ENCODE measurements at regions not wholly inside any gene's neighbourhood (a gene's known extent, or its start where the extent isn't known, plus 50 kb on each side); places are given as distances from the start of the nearest gene placed in this dataset.

- H3K4me3 ChIP-seq (ENCODE audit: low read depth, low read length), result no peak overlapping the region
- DNase-seq (ENCODE audit: low read depth, low spot score), result peak; percentile 90
- TF ChIP-seq CTCF (IDR thresholded peaks at IDR 0.05; ENCODE audit: low read depth, low read length), result no peak
- in situ Hi-C loops (cut with HindIII; ENCODE audit: low sequenced_read_pairs), result no loop called here
Observed at GRCh38 chr12:28710882-28711281, 438.2 kb upstream of the FAR2 start.

GRCh38 chr12:28711421-28711820, 437.7 kb upstream of the FAR2 start:
- TF ChIP-seq CTCF (IDR thresholded peaks at IDR 0.05; ENCODE audit: low read depth, low read length), result no peak
- no peak for DNase-seq (ENCODE audit: low read depth, low spot score)
- H3K4me3 ChIP-seq (ENCODE audit: low read depth, low read length), result no peak overlapping the region
- in situ Hi-C loops (cut with HindIII; ENCODE audit: low sequenced_read_pairs), result no loop called here

GRCh38 chr12:28742791-28743190, 406.3 kb upstream of the FAR2 start:
- in situ Hi-C loops (cut with HindIII; ENCODE audit: low sequenced_read_pairs), result no loop called here
- H3K4me3 ChIP-seq (ENCODE audit: low read depth, low read length), result no peak overlapping the region
- TF ChIP-seq CTCF (IDR thresholded peaks at IDR 0.05; ENCODE audit: low read depth, low read length), result no peak
- DNase-seq (ENCODE audit: low read depth, low spot score), result peak; percentile 7

- no peak overlapping the region for H3K4me3 ChIP-seq (ENCODE audit: low read depth, low read length)
- TF ChIP-seq CTCF (IDR thresholded peaks at IDR 0.05; ENCODE audit: low read depth, low read length), result no peak
- DNase-seq (ENCODE audit: low read depth, low spot score), result no peak
- in situ Hi-C loops (cut with HindIII; ENCODE audit: low sequenced_read_pairs), result no loop called here
Observed at GRCh38 chr12:28746734-28747325, 402.2 kb upstream of the FAR2 start.

GRCh38 chr12:28750946-28751685, 398.0 kb upstream of the FAR2 start:
- TF ChIP-seq CTCF (IDR thresholded peaks at IDR 0.05; ENCODE audit: low read depth, low read length), result no peak
- in situ Hi-C loops (cut with HindIII; ENCODE audit: low sequenced_read_pairs), result no loop called here
- peak; percentile 13 for DNase-seq (ENCODE audit: low read depth, low spot score)
- no peak overlapping the region for H3K4me3 ChIP-seq (ENCODE audit: low read depth, low read length)

- no peak for TF ChIP-seq CTCF (IDR thresholded peaks at IDR 0.05; ENCODE audit: low read depth, low read length)
- in situ Hi-C loops (cut with HindIII; ENCODE audit: low sequenced_read_pairs), result no loop called here
- no peak for DNase-seq (ENCODE audit: low read depth, low spot score)
- no peak overlapping the region for H3K4me3 ChIP-seq (ENCODE audit: low read depth, low read length)
Observed at GRCh38 chr12:28755027-28755426, 394.1 kb upstream of the FAR2 start.
